HEK293 (cell line): ENCODE measurements at regions not wholly inside any gene's neighbourhood (a gene's known extent, or its start where the extent isn't known, plus 50 kb on each side); places are given as distances from the start of the nearest gene placed in this dataset.
A peak's percentile ranks its signal among the peaks of the same experiment; 100 is the strongest.

Source experiments
- CTCF ChIA-PET: fragments of 350-600 bp; formaldehyde crosslinking; extraction: SDS; loops from one replicate; lab custom pipeline; 2021; ENCODE audit warnings: antibody characterized with exemption; lab: Yijun Ruan, JAX
- POLR2A ChIA-PET: fragments of 300-600 bp; formaldehyde crosslinking; extraction: SDS; loops from one replicate; lab custom pipeline; 2020; ENCODE audit warnings: antibody characterized with exemption, inconsistent platforms; lab: Yijun Ruan, JAX
- H3K27ac ChIP-seq: fragments of 200-500 bp; sonication (Bioruptor generic); 2 replicates; pipeline ENCODE4 v1.5.1; 2014; ENCODE audit warnings: low read depth, low read length, control low read depth, inconsistent platforms; ENCODE audit errors: extremely low read depth
- H3K36me3 ChIP-seq, 2 experiments: fragments of 200-500 bp in 1 of 2; sonication (Bioruptor generic) in 1 of 2; 1 replicate in 1 of 2; 2 replicates in 1 of 2; pipeline ENCODE4 v1.5.1; 2014 to 2017; ENCODE audit warnings: inconsistent platforms in 2 of 2, low read length in 2 of 2; ENCODE audit not compliant: control insufficient read depth in 2 of 2, insufficient read depth in 1 of 2
- H3K4me1 ChIP-seq: fragments of 200-500 bp; sonication (Bioruptor generic); 2 replicates; pipeline ENCODE4 v1.5.1; 2014; ENCODE audit warnings: mild to moderate bottlenecking, low read length, inconsistent platforms; ENCODE audit not compliant: control insufficient read depth, insufficient read depth
- H3K4me3 ChIP-seq: 2 replicates; pipeline ENCODE4 v1.5.1; 2011; ENCODE audit warnings: low read depth, mild to moderate bottlenecking, control low read depth, low read length, moderate library complexity
- H3K9me3 ChIP-seq: fragments of 200-500 bp; sonication (Bioruptor generic); 2 replicates; pipeline ENCODE4 v1.5.1; 2014; ENCODE audit warnings: low read depth, low read length, inconsistent platforms; ENCODE audit not compliant: control insufficient read depth, insufficient read depth
- FEZF1 ChIP-seq: fragments of 450-650 bp; formaldehyde crosslinking; IDR thresholded peaks from 2 replicates; pipeline ENCODE4 v1.5.1; 2016; ENCODE audit warnings: missing biosample characterization, missing genetic modification characterization
- KLF10 ChIP-seq: fragments of 450-650 bp; IDR thresholded peaks from 2 replicates; pipeline ENCODE4 v1.5.1; 2018; ENCODE audit warnings: missing biosample characterization, mild to moderate bottlenecking, missing genetic modification characterization
- OSR2 ChIP-seq: fragments of 450-650 bp; formaldehyde crosslinking; IDR thresholded peaks from 2 replicates; pipeline ENCODE4 v1.5.1; 2016; ENCODE audit warnings: missing biosample characterization, missing genetic modification characterization
- SETDB1 ChIP-seq: IDR thresholded peaks from one replicate; pipeline ENCODE4 v1.6.1; 2017; ENCODE audit warnings: mild to moderate bottlenecking, low read length, moderate library complexity, mixed read lengths; ENCODE audit not compliant: insufficient read length
- SP7 ChIP-seq: fragments of 450-650 bp; formaldehyde crosslinking; IDR thresholded peaks from 2 replicates; pipeline ENCODE4 v1.5.1; 2016; ENCODE audit warnings: missing biosample characterization, missing genetic modification characterization
- WT1 ChIP-seq: fragments of 450-650 bp; formaldehyde crosslinking; IDR thresholded peaks from 2 replicates; pipeline ENCODE4 v1.5.1; 2016; ENCODE audit warnings: missing biosample characterization, missing genetic modification characterization
- ZNF140 ChIP-seq: fragments of 450-650 bp; formaldehyde crosslinking; IDR thresholded peaks from 2 replicates; pipeline ENCODE4 v1.5.1; 2016; ENCODE audit warnings: missing biosample characterization, missing genetic modification characterization
- ZNF184 ChIP-seq: fragments of 450-650 bp; IDR thresholded peaks from 2 replicates; pipeline ENCODE4 v1.5.1; 2018; ENCODE audit warnings: missing biosample characterization, mild to moderate bottlenecking, missing genetic modification characterization
- ZNF239 ChIP-seq: fragments of 450-650 bp; formaldehyde crosslinking; IDR thresholded peaks from 2 replicates; pipeline ENCODE4 v1.5.1; 2016; ENCODE audit warnings: missing biosample characterization, missing genetic modification characterization
- ZNF324 ChIP-seq: fragments of 450-650 bp; formaldehyde crosslinking; IDR thresholded peaks from 2 replicates; pipeline ENCODE4 v1.5.1; 2016; ENCODE audit warnings: missing biosample characterization, missing genetic modification characterization
- ZNF626 ChIP-seq: fragments of 450-650 bp; sonication (Bioruptor Pico); formaldehyde crosslinking; IDR thresholded peaks from 2 replicates; pipeline ENCODE4 v1.5.1; 2018; ENCODE audit warnings: missing biosample characterization, missing genetic modification characterization, inconsistent platforms
- TF ChIP-seq, protein P1 (sequence below): fragments of 450-650 bp; formaldehyde crosslinking; IDR thresholded peaks from 2 replicates; pipeline ENCODE4 v1.5.1; 2016; ENCODE audit warnings: missing biosample characterization, missing genetic modification characterization
- TF ChIP-seq, protein P2 (sequence below): fragments of 450-650 bp; formaldehyde crosslinking; IDR thresholded peaks from 2 replicates; pipeline ENCODE4 v1.5.1; 2016; ENCODE audit warnings: missing biosample characterization, missing genetic modification characterization
- TF ChIP-seq, protein P3 (sequence below): fragments of 450-650 bp; formaldehyde crosslinking; IDR thresholded peaks from 2 replicates; pipeline ENCODE4 v1.5.1; 2017; ENCODE audit warnings: missing biosample characterization, missing genetic modification characterization
- TF ChIP-seq, protein P4 (sequence below): fragments of 450-650 bp; formaldehyde crosslinking; IDR thresholded peaks from 2 replicates; pipeline ENCODE4 v1.5.1; 2016; ENCODE audit warnings: missing biosample characterization, missing genetic modification characterization
- TF ChIP-seq, protein P5 (sequence below): fragments of 450-650 bp; formaldehyde crosslinking; conservative IDR thresholded peaks from 2 replicates; pipeline ENCODE4 v1.5.1; 2016; ENCODE audit warnings: low read depth, missing biosample characterization, missing genetic modification characterization
- TF ChIP-seq, protein P6 (sequence below): fragments of 450-650 bp; IDR thresholded peaks from 2 replicates; pipeline ENCODE4 v1.5.1; 2018; ENCODE audit warnings: missing biosample characterization, mild to moderate bottlenecking, missing genetic modification characterization

DNA sequence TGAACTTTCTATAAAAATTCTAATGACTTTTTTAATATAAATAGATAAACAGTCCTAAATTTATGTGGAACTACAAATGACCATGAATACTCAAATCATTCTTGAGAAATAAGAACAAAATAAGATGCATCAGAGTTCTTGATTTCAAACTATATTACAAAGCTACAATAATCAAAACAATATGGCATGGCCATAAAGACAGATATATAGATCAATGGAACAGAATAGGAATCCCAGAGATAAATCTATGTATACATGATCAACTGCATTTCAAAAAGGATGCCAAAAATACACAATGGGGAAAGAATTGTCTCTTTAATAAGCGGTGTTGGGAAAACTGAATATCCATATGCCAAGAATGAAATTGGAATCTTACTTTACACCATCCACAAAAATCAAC is 98.4 kb upstream of the IL15 start (continued):
- TF ChIP-seq, protein P1, sequence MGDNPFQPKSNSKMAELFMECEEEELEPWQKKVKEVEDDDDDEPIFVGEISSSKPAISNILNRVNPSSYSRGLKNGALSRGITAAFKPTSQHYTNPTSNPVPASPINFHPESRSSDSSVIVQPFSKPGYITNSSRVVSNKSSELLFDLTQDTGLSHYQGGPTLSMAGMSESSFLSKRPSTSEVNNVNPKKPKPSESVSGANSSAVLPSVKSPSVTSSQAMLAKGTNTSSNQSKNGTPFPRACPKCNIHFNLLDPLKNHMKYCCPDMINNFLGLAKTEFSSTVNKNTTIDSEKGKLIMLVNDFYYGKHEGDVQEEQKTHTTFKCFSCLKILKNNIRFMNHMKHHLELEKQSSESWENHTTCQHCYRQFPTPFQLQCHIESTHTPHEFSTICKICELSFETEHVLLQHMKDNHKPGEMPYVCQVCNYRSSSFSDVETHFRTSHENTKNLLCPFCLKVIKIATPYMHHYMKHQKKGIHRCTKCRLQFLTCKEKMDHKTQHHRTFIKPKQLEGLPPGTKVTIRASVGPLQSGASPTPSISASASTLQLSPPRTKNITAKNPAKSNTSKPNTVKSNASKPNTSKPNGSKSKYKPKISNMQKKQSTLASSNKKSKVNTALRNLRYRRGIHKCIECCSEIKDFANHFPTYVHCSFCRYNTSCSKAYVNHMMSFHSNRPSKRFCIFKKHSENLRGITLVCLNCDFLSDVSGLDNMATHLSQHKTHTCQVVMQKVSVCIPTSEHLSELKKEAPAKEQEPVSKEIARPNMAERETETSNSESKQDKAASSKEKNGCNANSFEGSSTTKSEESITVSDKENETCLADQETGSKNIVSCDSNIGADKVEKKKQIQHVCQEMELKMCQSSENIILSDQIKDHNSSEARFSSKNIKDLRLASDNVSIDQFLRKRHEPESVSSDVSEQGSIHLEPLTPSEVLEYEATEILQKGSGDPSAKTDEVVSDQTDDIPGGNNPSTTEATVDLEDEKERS (tag by site-specific recombination) = peak; percentile 86; the same call in 1 of the 2 replicates
- TF ChIP-seq, protein P2, sequence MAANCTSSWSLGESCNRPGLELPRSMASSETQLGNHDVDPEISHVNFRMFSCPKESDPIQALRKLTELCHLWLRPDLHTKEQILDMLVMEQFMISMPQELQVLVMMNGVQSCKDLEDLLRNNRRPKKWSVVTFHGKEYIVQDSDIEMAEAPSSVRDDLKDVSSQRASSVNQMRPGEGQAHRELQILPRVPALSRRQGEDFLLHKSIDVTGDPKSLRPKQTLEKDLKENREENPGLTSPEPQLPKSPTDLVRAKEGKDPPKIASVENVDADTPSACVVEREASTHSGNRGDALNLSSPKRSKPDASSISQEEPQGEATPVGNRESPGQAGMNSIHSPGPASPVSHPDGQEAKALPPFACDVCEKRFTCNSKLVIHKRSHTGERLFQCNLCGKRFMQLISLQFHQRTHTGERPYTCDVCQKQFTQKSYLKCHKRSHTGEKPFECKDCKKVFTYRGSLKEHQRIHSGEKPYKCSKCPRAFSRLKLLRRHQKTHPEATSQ (tag by site-specific recombination) = no peak
- TF ChIP-seq ZNF239 (tag by site-specific recombination) (no peak), SP7 (tag by site-specific recombination) (no peak), OSR2 (tag by site-specific recombination) (no peak), KLF10 (no peak), ZNF324 (tag by site-specific recombination) (no peak)
- TF ChIP-seq, all 188 proteins: peak for 2

DNA sequence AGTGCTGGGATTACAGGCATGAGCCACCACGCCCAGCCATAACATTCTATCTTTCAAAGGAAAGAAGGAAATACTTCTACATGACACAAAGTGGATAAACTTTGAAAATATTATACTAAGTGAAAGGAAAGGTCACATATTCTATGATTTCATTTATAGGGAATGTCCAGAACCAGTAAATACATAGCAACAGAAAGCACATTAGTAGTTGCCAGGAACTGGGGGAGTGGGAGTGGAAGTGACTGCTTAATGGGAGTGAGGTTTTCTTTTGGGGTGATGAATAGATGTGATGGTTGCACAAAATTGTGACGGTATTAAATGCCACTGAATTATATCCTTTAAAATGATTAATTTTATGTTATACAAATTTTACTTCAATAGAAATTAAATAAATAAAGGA is 95.7 kb upstream of the IL15 start:
- H3K27ac ChIP-seq = no peak overlapping the region
- H3K4me3 ChIP-seq = no peak overlapping the region
- ChIA-PET POLR2A (no interaction called here), CTCF (no interaction called here)
- H3K9me3 ChIP-seq = no peaks in the 10 kb centered on the region
- no peaks in the 10 kb centered on the region for H3K36me3 ChIP-seq
- H3K4me1 ChIP-seq = no peaks in the 10 kb centered on the region
- no peak for TF ChIP-seq ZNF140
- no peak for TF ChIP-seq ZNF324 (tag by site-specific recombination)
- TF ChIP-seq SETDB1 = no peak
- TF ChIP-seq ZNF184 (tag by site-specific recombination) = no peak
- TF ChIP-seq WT1 (tag by site-specific recombination) = no peak
- TF ChIP-seq, protein P3, sequence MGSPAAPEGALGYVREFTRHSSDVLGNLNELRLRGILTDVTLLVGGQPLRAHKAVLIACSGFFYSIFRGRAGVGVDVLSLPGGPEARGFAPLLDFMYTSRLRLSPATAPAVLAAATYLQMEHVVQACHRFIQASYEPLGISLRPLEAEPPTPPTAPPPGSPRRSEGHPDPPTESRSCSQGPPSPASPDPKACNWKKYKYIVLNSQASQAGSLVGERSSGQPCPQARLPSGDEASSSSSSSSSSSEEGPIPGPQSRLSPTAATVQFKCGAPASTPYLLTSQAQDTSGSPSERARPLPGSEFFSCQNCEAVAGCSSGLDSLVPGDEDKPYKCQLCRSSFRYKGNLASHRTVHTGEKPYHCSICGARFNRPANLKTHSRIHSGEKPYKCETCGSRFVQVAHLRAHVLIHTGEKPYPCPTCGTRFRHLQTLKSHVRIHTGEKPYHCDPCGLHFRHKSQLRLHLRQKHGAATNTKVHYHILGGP (tag by site-specific recombination) = no peak
- no peak for TF ChIP-seq FEZF1 (tag by site-specific recombination)
- TF ChIP-seq, protein P4, sequence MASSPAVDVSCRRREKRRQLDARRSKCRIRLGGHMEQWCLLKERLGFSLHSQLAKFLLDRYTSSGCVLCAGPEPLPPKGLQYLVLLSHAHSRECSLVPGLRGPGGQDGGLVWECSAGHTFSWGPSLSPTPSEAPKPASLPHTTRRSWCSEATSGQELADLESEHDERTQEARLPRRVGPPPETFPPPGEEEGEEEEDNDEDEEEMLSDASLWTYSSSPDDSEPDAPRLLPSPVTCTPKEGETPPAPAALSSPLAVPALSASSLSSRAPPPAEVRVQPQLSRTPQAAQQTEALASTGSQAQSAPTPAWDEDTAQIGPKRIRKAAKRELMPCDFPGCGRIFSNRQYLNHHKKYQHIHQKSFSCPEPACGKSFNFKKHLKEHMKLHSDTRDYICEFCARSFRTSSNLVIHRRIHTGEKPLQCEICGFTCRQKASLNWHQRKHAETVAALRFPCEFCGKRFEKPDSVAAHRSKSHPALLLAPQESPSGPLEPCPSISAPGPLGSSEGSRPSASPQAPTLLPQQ (tag by site-specific recombination) = no peak
- TF ChIP-seq, protein P1 (tag by site-specific recombination) = no peak
- no peak for TF ChIP-seq ZNF626 (tag by site-specific recombination)
- TF ChIP-seq, protein P5, sequence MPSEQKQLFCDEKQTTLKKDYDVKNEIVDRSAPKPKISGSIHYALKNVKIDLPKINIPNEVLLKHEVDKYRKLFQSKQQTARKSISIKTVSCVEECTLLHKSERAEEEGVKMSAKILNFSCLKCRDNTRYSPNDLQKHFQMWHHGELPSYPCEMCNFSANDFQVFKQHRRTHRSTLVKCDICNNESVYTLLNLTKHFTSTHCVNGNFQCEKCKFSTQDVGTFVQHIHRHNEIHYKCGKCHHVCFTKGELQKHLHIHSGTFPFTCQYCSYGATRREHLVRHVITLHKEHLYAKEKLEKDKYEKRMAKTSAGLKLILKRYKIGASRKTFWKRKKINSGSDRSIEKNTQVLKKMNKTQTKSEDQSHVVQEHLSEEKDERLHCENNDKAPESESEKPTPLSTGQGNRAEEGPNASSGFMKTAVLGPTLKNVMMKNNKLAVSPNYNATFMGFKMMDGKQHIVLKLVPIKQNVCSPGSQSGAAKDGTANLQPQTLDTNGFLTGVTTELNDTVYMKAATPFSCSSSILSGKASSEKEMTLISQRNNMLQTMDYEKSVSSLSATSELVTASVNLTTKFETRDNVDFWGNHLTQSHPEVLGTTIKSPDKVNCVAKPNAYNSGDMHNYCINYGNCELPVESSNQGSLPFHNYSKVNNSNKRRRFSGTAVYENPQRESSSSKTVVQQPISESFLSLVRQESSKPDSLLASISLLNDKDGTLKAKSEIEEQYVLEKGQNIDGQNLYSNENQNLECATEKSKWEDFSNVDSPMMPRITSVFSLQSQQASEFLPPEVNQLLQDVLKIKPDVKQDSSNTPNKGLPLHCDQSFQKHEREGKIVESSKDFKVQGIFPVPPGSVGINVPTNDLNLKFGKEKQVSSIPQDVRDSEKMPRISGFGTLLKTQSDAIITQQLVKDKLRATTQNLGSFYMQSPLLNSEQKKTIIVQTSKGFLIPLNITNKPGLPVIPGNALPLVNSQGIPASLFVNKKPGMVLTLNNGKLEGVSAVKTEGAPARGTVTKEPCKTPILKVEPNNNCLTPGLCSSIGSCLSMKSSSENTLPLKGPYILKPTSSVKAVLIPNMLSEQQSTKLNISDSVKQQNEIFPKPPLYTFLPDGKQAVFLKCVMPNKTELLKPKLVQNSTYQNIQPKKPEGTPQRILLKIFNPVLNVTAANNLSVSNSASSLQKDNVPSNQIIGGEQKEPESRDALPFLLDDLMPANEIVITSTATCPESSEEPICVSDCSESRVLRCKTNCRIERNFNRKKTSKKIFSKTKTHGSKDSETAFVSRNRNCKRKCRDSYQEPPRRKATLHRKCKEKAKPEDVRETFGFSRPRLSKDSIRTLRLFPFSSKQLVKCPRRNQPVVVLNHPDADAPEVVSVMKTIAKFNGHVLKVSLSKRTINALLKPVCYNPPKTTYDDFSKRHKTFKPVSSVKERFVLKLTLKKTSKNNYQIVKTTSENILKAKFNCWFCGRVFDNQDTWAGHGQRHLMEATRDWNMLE (tag by site-specific recombination) = no peak
- TF ChIP-seq, protein P6, sequence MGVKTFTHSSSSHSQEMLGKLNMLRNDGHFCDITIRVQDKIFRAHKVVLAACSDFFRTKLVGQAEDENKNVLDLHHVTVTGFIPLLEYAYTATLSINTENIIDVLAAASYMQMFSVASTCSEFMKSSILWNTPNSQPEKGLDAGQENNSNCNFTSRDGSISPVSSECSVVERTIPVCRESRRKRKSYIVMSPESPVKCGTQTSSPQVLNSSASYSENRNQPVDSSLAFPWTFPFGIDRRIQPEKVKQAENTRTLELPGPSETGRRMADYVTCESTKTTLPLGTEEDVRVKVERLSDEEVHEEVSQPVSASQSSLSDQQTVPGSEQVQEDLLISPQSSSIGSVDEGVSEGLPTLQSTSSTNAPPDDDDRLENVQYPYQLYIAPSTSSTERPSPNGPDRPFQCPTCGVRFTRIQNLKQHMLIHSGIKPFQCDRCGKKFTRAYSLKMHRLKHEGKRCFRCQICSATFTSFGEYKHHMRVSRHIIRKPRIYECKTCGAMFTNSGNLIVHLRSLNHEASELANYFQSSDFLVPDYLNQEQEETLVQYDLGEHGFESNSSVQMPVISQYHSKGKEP (tag by site-specific recombination) = no peak
